MM.1S (cell line): ENCODE measurements at regions not wholly inside any gene's neighbourhood (a gene's known extent, or its start where the extent isn't known, plus 50 kb on each side); places are given as distances from the start of the nearest gene placed in this dataset.
"Not testable (repeated sequence)": the region's sequence is repeated elsewhere in the genome, so short reads cannot be mapped to it uniquely, and the experiment has no call there.

Experiments used
- EZH2phosphoT487 ChIP-seq: fragments of 300-600 bp; sonication (generic); IDR thresholded peaks from 2 replicates; pipeline ENCODE4 v1.6.1; 2018; ENCODE audit warnings: antibody characterized with exemption, low read length
- TF ChIP-seq, protein P1 (sequence below): fragments of 300-600 bp; sonication (generic); IDR thresholded peaks from 2 replicates; pipeline ENCODE4 v1.5.1; 2016; ENCODE audit warnings: antibody characterized with exemption, low read length, mixed read lengths

DNA sequence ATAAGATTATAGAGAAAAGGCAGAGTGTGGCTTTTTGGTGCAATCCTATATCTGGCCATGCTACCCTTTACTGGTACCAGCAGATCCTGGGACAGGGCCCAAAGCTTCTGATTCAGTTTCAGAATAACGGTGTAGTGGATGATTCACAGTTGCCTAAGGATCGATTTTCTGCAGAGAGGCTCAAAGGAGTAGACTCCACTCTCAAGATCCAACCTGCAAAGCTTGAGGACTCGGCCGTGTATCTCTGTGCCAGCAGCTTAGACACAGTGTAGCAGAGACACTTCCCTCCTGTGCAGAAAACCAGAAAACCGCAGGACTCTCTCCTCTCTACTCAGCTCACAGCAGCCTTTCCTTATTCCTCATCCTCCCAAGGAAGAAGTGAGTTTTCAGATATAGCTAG, 176.3 kb upstream of the PRSS58 start:
- TF ChIP-seq, protein P1, sequence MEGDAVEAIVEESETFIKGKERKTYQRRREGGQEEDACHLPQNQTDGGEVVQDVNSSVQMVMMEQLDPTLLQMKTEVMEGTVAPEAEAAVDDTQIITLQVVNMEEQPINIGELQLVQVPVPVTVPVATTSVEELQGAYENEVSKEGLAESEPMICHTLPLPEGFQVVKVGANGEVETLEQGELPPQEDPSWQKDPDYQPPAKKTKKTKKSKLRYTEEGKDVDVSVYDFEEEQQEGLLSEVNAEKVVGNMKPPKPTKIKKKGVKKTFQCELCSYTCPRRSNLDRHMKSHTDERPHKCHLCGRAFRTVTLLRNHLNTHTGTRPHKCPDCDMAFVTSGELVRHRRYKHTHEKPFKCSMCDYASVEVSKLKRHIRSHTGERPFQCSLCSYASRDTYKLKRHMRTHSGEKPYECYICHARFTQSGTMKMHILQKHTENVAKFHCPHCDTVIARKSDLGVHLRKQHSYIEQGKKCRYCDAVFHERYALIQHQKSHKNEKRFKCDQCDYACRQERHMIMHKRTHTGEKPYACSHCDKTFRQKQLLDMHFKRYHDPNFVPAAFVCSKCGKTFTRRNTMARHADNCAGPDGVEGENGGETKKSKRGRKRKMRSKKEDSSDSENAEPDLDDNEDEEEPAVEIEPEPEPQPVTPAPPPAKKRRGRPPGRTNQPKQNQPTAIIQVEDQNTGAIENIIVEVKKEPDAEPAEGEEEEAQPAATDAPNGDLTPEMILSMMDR, result not testable (repeated sequence)
- not testable (repeated sequence) for TF ChIP-seq EZH2phosphoT487
